ENCODE measurements at regions not wholly inside any gene's neighbourhood (a gene's known extent, or its start where the extent isn't known, plus 50 kb on each side); places are given as distances from the start of the nearest gene placed in this dataset.

GRCh38 chr2:41826921-41827320 is 220.9 kb upstream of the PKDCC start:
- no peak for TF ChIP-seq CTCF (conservative IDR thresholded peaks at IDR 0.05 in 1 of 2, IDR thresholded peaks at IDR 0.05 in 1 of 2; ENCODE audit: extremely low read depth in 1 of 2, insufficient read depth in 1 of 2, low read depth in 1 of 2, low read length in 2 of 2)
- no peak for TF ChIP-seq EZH2 (IDR thresholded peaks at IDR 0.05; ENCODE audit: borderline replicate concordance, low read length)

Data from mammary epithelial cell (primary cell).